GM12874 (cell line): ENCODE measurements at regions not wholly inside any gene's neighbourhood (a gene's known extent, or its start where the extent isn't known, plus 50 kb on each side); places are given as distances from the start of the nearest gene placed in this dataset.

Source experiments
- TF ChIP-seq, protein P1 (sequence below): IDR thresholded peaks from 2 replicates; pipeline ENCODE4 v1.5.1; 2011; ENCODE audit warnings: low read depth, mild to moderate bottlenecking, control low read depth, low read length, moderate library complexity; ENCODE audit not compliant: insufficient read depth

GRCh38 chr4:24214796-24215195 is 324.9 kb upstream of the PPARGC1A start:
- TF ChIP-seq, protein P1, sequence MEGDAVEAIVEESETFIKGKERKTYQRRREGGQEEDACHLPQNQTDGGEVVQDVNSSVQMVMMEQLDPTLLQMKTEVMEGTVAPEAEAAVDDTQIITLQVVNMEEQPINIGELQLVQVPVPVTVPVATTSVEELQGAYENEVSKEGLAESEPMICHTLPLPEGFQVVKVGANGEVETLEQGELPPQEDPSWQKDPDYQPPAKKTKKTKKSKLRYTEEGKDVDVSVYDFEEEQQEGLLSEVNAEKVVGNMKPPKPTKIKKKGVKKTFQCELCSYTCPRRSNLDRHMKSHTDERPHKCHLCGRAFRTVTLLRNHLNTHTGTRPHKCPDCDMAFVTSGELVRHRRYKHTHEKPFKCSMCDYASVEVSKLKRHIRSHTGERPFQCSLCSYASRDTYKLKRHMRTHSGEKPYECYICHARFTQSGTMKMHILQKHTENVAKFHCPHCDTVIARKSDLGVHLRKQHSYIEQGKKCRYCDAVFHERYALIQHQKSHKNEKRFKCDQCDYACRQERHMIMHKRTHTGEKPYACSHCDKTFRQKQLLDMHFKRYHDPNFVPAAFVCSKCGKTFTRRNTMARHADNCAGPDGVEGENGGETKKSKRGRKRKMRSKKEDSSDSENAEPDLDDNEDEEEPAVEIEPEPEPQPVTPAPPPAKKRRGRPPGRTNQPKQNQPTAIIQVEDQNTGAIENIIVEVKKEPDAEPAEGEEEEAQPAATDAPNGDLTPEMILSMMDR, result no peak

GRCh38 chr4:24213961-24214360 is 324.1 kb upstream of the PPARGC1A start:
- TF ChIP-seq, protein P1, result no peak

GRCh38 chr4:24212642-24213041 is 322.8 kb upstream of the PPARGC1A start:
- TF ChIP-seq, protein P1, result no peak

GRCh38 chr4:24211856-24212255 is 322.0 kb upstream of the PPARGC1A start:
- TF ChIP-seq, protein P1, result no peak

DNA sequence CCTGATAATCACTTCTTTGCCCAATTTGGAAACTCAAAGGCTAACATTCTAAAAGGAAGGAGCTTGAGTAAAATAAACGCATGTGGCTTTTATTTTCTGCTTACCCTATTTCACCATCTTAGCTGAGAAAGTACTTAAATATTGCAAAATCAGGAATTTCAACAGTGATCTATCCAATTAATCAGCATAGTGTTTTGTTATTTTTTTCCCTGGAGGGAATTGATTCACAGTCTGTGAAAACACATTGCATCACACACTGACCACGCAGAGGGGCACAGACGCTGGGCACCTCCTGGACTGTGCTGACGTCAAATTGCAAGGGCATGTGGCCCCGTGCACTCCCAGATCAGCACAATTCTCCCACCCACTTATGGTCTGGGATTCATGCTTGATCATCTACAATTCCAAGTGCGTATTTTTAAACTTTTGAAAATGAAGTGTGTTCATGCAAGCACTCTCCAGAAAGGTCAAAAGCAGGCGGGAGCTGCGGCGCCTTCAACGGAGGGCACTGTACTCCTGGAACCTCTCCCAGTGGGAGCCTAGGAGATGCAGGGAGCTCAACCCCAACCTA is 320.6 kb upstream of the PPARGC1A start:
- TF ChIP-seq, protein P1, result no peak

DNA sequence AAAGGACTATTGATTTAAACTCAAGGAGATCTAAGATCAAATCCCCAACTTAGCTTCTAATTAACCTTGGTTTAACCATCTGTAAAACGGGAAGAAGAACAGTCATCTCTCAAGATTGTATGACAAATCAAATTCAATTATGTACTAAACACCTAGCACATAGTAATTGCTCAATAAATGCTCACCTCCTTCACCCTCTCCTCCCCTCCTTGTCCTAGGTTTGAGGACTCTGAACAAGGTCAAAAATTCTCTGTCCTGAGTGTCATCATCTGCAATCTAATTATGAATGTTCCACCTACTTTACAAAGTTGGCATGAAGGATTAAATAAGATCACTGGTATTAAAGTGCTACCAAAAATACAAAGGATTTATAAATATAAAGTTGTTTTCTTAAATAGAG is 320.1 kb upstream of the PPARGC1A start:
- TF ChIP-seq, protein P1, result no peak

DNA sequence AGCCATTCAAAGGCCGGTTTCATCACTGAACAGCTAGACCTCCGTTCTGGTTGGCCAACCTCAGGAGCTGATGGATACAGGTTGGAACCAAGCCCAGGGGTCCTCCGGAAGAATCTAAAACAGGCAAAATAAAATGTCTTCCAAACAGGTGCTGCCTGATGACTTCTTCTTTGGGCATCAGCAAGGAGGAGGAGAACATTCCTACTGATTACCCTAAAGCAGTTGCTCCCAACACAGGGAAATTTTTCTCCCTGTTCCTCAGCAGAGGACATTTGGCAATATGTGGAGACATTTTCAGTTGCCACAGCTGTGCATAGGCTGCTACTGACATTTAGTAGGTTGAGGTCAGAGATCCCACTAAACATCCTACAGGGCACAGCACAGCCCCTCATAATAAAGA is 319.3 kb upstream of the PPARGC1A start:
- TF ChIP-seq, protein P1, result no peak
